UCSD-AML1 (cell line): ENCODE measurements at regions not wholly inside any gene's neighbourhood (a gene's known extent, or its start where the extent isn't known, plus 50 kb on each side); places are given as distances from the start of the nearest gene placed in this dataset.

ENCODE experiments used
- DNase-seq: peaks from one replicate; lab custom pipeline; 2025; ENCODE audit not compliant: unreplicated experiment; lab: John Stamatoyannopoulos, UW

DNA sequence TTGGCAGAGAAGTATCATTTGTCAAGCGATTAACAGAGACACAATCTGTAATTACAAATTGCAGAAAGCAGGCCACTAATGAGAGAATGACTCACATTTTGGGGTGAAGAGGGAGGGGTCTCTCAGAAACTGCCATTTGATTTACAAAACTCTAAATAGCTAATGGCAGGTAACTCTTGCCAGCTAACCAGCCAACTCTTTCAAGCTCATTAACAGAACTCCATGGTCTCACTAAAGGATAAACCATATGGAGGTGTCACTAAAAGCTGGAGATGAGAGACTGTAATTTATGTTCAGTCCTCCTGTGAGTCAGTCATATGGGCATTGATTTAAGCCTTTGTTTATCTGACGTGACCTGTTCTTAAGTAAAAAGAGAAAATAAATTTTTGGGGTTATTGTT, 336.4 kb downstream of the FOXG1 start:
- DNase-seq = no peak

DNA sequence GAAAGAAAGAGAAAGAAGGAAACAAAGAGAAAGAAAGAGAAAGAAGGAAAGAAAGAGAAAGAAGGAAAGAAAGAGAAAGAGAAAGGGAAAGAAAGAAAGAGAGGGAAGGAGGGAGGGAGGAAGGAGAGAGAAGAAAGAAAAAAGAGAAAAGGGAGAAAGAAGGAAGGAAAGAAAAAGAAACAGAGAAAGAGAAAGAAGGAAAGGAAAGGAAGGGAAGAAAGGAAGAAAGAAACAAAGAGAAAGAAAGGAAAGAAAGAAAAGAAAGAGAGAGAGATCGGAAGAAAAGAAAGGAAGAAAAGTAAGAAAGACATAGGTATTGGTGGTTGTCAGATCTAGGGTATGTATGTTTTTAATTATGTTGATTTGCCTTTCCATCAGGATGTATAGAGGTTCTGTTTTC, 342.3 kb downstream of the FOXG1 start:
- no peak for DNase-seq

DNA sequence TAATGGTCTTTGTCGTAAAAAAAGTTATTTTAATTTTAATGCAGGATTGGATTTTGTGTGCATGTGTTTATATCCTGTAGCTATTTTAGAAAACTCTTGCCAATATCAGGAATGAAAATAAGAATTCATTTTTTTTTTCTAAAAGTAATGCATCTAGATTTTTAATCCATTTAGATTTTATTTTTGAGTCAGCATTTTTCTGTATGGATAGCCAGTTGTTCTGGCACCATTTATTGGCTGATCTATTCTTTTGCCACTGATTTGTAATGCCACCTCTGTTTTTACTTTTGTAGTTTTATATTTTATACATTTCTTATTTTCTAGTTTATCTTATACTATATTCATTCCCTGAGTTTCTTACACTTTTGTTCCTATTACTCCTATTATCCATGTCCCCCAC, 343.0 kb downstream of the FOXG1 start:
- DNase-seq = no peak

DNA sequence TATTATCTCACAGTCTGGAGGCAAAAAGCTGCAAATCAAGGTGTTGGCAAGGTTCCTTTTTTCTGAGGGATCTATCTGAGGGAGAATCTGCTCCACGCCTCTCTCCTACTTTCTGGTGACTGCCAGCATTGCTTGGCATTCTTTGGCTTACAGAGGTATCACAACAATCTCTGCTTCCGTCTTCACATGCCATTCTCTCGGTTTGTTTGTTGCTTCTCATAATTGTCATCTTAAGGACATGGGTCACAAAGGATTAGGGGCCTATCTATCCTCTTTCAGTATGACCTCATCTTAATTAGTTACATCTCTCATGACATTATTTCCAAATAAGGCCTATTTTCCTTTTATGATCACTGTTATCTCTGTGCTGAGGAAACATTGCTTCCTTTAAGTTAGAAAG, 345.0 kb downstream of the FOXG1 start:
- DNase-seq = no peak

DNA sequence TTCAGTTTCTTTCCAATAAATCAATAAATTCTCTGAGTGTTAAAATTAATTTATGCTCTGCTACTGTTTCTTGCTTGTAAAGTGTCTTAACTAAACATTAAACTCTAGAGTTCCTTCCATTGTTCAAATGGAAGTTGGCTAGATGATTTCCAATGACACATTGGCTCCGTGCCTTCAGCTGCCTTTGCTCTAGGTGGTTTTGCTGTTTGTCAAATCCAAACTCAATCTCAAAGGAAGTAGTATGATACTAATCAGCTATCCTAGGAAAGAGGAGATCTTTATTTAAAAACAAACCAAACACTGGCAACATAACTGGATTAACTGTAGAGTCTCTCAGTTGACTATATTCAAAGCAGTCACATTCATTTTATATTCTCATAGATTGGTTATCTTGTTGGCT, 356.4 kb downstream of the FOXG1 start:
- no peak for DNase-seq

DNA sequence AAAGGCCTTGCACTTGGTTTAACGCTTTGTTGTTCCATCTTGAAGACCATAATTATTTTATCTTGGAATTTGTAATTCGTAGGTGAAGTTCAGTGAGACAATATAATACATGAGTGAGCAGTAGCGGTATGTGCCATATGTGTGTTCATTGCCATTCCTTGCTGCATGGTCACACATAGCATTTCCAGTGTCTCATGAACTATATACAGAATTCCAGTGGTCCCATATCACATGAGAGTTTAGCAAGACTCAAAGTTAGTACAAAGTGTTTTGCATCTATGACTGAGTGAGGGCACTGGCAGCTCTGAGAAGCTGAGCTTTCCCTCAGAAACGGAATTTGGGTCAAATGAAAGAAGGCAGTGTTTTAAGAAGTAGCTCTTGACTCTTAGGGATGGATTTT, 359.8 kb downstream of the FOXG1 start:
- DNase-seq = no peak

DNA sequence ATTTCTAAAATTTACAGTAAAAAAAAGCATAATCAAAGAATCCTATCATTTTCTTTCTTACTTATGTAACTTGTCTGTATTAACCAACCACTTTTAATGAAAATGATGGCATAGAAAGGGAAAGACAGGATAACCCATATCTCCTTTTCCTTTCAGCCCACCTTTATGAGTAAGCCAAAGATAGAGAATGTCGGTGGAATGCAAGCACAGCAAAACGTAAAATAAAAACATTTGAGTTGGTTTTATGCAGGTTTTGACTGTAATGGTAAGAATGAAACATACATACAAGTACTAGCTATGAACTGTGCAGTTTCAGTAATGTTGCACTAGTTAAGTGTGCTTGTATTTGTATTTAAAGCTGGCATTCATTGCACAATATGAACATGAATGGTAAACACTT, 360.3 kb downstream of the FOXG1 start:
- no peak for DNase-seq

DNA sequence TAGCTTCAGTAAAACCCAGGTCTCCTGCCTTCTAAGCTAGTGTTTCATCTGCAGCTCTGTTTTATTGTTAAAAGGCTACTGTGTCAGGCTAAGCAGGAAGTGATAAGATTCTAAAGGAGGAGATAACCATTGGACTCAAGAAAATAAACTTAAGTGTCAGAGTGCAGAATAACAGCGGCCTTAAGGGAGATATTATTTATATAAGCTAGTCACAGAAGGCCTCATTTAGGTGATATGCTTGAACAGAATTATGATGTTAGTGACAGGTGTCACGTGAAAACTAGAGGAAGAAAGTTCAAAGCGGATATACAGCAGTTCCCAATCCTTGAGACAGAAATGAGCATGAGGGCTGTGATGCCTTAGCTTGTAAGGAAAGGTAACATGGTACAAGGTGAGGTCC, 373.4 kb downstream of the FOXG1 start:
- DNase-seq = no peak

DNA sequence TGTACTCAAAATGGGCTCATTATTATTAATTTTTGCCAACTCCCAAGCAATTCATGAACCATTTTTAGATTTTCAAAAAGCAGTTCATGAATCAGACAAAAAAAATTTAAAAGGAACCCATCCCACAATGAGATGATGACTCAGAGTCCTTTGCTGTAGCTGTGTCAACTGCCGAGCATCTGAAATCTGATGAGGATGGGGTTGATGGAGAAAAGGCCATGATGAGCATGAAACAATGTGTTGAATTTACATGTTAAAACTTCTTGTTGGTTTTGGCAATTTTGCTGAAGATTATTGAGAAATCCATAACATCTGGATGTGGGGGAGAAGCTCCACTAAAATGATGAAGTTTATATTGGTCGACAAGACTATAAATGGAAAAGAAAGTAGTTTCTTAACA, 378.0 kb downstream of the FOXG1 start:
- no peak for DNase-seq

DNA sequence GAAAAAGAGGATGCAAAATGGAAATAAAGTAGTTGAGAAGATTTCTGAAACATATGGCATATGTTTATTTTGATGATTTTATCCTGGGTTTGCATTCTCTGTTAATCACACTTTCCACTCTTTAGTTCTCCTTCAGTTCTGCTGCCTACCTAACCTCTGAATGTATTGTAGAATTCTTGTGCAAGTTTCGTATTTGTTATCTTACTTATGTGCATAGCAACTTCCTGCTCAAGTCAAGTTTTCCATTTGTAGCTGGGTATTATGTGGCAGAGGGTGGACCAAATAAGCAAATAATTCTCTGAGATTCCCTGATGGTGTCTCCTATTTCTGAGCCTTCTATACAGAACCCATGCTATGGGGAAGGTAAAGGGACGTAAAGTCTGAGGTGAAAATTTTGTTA, 381.6 kb downstream of the FOXG1 start:
- DNase-seq = no peak

DNA sequence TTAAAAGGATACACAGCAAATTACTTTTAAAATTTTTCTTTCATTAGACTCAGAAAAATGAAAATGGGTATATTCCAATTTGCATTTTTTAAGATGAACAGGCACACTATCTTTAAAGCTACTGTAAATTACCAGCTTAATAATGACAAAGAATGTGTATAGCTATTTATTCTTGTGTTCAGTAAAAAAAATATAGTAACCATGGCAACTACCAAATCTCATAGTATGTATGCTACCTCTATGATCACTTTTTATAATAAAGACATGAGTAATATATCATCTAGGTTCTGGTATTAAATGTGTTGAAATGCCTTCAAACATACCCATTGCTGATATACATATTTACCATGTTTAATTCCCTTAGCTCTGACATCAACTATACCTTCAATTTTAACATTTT, 383.2 kb downstream of the FOXG1 start:
- DNase-seq = no peak

DNA sequence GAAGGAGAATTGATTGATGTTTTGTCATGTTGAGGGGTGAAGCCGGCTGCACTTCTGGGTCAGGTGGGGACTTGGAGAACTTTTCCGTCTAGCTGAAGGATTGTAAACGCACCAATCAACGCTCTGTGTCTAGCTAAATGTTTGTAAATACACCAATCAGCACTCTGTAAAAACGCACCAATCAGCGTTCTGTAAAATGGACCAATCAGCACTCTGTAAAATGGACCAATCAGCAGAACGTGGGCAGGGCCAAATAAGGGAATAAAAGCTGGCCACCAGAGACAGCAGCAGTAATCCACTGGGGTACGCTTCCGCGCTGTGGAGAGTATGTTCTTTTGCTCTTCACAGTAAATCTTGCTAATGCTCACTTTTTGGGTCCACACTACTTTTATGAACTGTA, 384.1 kb downstream of the FOXG1 start:
- DNase-seq = no peak

DNA sequence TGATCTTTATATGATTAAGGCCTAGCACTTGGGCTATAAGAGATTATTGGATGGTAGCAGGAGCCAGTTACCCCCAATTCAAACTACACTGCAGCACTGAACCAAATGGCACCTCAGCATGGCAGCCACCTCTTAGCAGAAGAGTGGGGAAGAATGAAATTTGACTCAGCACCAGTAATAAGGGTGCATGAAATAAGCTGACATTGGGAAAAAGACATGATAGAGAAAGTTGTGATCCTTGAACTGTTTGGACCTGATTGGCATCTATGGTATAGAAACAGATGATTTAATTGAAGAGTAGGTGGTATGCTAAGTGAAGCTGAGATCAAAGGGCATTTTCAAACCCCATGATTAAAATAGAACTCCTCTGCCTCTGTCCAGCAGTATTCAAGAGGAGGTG, 389.5 kb downstream of the FOXG1 start:
- DNase-seq = no peak

DNA sequence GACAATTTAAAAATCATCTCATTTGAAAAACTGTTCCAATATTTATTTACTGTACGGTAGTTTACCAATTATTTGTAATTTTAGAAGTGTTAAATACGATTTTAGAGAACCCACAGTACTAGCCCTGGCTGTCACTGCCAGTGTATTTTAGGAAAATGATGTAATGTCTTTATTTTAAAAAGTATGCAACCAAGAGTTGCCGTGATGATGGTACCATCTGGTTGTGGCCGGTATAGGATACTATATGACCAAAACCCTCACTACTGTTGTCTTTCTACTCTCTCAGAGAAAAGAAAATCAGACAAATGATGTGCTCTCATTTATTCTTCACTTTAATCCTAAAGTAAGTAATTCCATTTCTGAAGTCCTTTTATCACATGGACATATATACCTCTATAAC, 395.0 kb downstream of the FOXG1 start:
- no peak for DNase-seq

DNA sequence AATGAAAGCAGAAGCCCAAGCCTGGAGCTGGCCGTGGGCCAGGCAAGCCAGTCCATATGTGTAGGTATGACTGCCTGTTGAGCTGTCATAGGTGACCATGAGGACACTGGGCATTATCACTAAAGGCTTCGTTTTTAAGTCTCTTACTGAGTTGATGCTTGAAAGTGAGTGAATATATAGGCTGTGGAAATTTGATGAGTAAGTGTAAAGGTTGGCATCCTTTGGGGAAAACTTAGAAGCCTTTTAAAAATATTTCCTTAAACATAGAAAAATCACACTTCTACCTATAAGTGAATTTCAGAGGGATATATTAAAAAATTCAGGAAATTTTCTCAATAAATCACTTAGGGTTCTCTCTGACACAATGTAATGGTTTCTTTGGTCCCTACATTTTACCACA, 396.5 kb downstream of the FOXG1 start:
- DNase-seq = no peak

DNA sequence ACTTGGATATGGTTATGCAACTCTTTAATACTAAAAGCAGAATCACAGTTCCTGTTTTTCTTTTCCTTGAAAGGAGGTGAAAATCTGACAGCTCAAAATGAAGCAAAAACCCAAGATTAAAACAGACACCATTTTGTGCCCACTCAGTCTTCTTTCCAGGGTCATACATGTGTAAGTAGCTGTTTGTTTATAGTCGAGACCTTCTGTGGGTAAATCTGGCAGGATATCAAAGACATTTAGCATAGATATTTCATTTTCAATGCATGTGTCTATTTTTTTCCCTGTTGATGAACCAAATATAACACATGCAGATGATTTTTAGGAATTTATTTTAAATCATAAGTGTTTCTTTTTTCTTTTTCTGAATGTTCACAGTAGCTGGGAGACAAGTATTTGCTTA, 398.8 kb downstream of the FOXG1 start:
- no peak for DNase-seq

DNA sequence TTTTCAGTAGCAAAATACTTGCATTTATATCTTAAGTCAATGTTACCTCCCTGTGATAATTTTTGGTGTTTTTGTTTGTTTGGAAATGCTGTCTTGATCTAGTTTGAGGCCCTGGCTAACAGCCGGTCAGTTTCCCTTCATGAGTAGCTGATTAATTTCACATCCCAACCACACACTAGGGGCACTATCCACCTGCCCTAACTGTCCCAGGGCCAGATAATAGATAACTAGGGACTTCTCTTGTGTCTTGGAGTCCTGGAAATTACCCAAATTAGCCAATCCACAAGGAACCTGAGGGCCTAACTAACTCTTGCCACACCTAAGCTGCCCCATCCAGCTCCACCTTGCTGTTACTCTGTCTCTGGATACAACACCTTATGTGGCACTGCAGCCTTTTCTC, 399.9 kb downstream of the FOXG1 start:
- DNase-seq = no peak

DNA sequence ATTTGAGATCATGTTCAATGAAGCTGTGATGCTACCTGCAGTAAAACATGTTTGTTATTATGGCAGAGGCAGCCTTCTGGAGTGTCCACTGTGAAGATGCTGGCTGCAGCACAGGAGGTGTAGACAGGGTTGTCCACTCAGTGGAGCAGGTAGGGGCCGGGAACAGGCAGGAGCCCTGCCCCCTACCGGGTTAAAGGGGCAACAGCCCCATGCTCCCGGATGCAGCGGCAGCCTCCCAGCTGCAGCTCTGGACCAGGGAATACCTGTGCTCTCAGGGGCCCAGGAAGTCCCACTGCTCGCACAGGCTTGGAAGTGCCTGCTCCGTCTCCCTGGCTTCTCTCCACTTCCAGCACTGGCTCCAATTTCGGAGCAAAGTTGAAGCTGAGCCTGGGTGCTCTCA, 401.6 kb downstream of the FOXG1 start:
- no peak for DNase-seq

DNA sequence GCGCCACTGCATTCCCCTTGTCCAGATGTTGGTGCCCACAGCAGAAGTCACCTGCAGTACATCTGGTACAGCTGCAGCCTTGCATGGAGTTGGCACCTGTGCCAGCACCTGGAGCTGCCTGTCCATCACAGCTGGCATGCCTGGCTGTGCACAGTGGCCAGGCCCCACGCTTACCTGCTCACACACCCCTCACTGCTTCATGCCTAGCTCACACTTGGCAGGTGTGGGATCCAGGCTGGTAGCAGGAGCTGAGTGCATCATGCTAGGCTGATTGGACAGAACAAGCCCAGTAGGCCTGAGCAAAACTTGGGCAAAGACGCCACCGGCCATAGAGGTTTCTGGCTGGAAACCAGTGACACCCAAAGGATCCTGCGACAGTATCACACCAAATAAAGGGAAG, 402.8 kb downstream of the FOXG1 start:
- no peak for DNase-seq

DNA sequence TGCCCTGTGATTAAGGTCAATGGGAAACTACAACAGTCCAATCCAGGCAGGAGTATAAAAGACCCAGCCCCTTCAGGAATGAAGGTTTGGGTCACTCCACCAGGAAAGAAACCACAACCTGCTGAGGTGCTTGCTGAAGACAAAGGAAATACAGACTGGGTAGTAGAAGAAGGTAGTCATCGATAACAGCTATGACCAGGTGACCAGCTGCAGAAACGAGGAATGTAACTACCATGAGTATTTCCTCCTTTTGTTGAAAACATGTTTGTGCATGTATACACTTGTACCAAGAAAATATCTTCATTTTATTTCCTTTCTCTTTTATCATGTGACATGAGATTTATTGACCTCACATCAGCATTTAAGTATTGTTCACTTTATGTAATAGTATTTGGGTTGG, 409.1 kb downstream of the FOXG1 start:
- no peak for DNase-seq

DNA sequence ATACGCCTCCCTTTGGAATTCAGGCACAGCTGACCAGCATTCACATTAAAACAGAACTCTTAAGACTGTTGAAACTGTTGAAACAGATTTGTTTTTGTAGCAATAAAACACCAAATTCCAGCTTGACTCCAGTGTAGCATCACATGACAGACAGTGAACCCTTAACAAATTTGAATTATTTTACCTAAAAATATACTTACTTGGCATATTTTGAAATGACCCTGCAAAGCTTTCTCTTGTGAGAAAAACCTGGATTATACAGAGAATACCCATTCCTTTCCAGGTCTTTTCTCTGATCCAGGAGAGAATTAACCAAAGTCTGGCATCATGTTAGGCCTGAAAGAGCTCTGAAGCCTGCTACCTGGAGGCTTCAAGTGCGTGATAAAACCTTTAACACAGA, 410.3 kb downstream of the FOXG1 start:
- no peak for DNase-seq

DNA sequence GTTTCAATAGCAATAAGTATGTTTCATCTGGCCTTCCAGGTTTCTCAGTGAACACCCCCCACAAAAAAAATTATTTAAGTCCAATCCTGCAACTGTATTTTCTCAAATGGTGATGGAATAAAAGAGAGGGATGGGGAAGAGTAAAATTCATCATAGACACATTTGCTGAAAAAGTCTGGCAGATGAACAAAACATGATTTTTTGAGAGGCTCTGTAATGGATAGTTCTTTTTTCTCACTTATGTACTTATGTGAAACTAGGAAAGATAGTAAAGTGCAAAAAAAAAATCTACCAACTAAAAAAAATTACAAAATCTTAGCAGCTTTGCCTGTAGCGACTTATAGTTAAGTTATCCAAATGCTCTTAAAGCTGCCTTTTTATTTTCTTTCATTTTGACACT, 412.4 kb downstream of the FOXG1 start:
- no peak for DNase-seq

DNA sequence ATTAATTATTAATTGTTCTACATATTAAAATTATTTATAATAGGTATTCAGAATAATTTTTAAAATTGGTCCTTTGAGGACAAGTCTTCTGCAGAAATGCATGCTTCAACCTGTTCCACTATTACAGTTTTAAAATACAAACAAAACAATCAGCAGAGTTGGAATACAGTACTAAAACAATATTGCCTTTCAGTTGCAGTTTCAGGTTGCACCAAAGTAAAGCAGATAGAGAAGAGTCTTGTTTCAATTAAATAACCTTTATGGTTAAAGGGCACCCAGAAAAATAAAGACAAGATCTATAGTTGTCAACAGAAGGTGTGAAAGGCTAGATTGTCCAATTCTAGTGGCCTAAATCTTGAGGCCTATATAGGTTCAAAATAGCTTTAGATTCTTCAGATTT, 424.5 kb downstream of the FOXG1 start:
- no peak for DNase-seq

DNA sequence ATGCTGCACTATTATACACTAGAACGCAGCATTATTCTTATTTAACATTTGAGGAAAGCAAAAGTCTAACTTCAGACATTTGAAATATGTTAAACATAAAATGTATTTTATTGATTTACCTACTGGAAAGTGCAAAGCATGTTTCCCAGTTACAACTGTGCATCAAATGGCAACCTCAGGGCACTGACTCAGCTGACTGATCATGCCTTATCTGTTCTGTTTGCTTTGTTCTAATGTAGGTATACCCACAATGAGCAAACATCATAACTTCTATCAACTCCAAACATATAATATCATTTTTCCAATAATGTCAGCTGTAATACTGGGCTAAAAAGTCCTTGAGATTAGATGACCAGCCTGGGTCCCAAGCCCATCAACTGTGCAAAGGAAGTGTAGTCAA, 431.0 kb downstream of the FOXG1 start:
- DNase-seq = no peak
